Type B pancreatic cell (in vitro differentiated cells): ENCODE measurements at regions not wholly inside any gene's neighbourhood (a gene's known extent, or its start where the extent isn't known, plus 50 kb on each side); places are given as distances from the start of the nearest gene placed in this dataset.

Experiments
- DNase-seq: peaks from one replicate; pipeline ENCODE4 v3.0.0; 2021; ENCODE audit warnings: mixed read lengths; ENCODE audit not compliant: unreplicated experiment; ENCODE audit errors: extremely low spot score
- H3K27ac Mint-ChIP-seq: 2 replicates; pipeline ENCODE4 v1.8.0; 2021; ENCODE audit warnings: mild to moderate bottlenecking, mixed read lengths
- H3K27me3 Mint-ChIP-seq: 2 replicates; pipeline ENCODE4 v1.8.0; 2021; ENCODE audit warnings: mixed read lengths
- H3K36me3 Mint-ChIP-seq: 2 replicates; pipeline ENCODE4 v1.8.0; 2021; ENCODE audit warnings: mixed read lengths
- H3K4me1 Mint-ChIP-seq: one replicate; pipeline ENCODE4 v1.8.0; 2021; ENCODE audit warnings: mixed read lengths; ENCODE audit not compliant: unreplicated experiment
- H3K4me3 Mint-ChIP-seq: 2 replicates; pipeline ENCODE4 v1.8.0; 2021; ENCODE audit warnings: mild to moderate bottlenecking, mixed read lengths
- H3K9me3 Mint-ChIP-seq: 2 replicates; pipeline ENCODE4 v1.8.0; 2021; ENCODE audit warnings: mixed read lengths
- CTCF ChIP-seq: fragments of 200-600 bp; sonication (generic); conservative IDR thresholded peaks from 2 replicates; pipeline ENCODE4 v1.5.0; 2021; ENCODE audit warnings: antibody characterized with exemption, mild to moderate bottlenecking

GRCh38 chr15:57777003-57777402, 70.5 kb downstream of the POLR2M start:
- peaks cover 5% of the 10 kb centered on the region for H3K9me3 Mint-ChIP-seq
- DNase-seq, result no peak
- H3K27me3 Mint-ChIP-seq, result no peaks in the 10 kb centered on the region
- no peaks in the 10 kb centered on the region for H3K36me3 Mint-ChIP-seq
- no peak for TF ChIP-seq CTCF
- H3K4me1 Mint-ChIP-seq, result peaks cover 17% of the 10 kb centered on the region
- no peak overlapping the region for H3K27ac Mint-ChIP-seq
- no peak overlapping the region for H3K4me3 Mint-ChIP-seq

GRCh38 chr15:57780471-57780870, 74.0 kb downstream of the POLR2M start:
- Mint-ChIP-seq H3K4me3 (no peak overlapping the region), H3K4me1 (peaks cover 19% of the 10 kb centered on the region), H3K27ac (no peak overlapping the region)

GRCh38 chr15:57782731-57783130, 76.2 kb downstream of the POLR2M start:
- Mint-ChIP-seq H3K27ac (no peak overlapping the region), H3K36me3 (peaks cover 4% of the 10 kb centered on the region)
- DNase-seq, result no peak

More at GRCh38 chr15:57780471-57780870, 74.0 kb downstream of the POLR2M start:
- H3K36me3 Mint-ChIP-seq, result no peaks in the 10 kb centered on the region
- peaks cover 10% of the 10 kb centered on the region for H3K27me3 Mint-ChIP-seq
- DNase-seq, result no peak
- peaks cover 13% of the 10 kb centered on the region for H3K9me3 Mint-ChIP-seq
- no peak for TF ChIP-seq CTCF

GRCh38 chr15:57784081-57784511, 77.6 kb downstream of the POLR2M start:
- TF ChIP-seq CTCF, result no peak
- peaks cover 4% of the 10 kb centered on the region for H3K36me3 Mint-ChIP-seq
- no peak overlapping the region for H3K4me3 Mint-ChIP-seq
- peaks cover 5% of the 10 kb centered on the region for H3K4me1 Mint-ChIP-seq
- DNase-seq, result no peak
- peaks cover 23% of the 10 kb centered on the region for H3K27me3 Mint-ChIP-seq
- no peak overlapping the region for H3K27ac Mint-ChIP-seq
- peaks cover 9% of the 10 kb centered on the region for H3K9me3 Mint-ChIP-seq

More at GRCh38 chr15:57782731-57783130, 76.2 kb downstream of the POLR2M start:
- peaks cover 5% of the 10 kb centered on the region for H3K4me1 Mint-ChIP-seq
- TF ChIP-seq CTCF, result no peak
- peaks cover 13% of the 10 kb centered on the region for H3K9me3 Mint-ChIP-seq
- no peak overlapping the region for H3K4me3 Mint-ChIP-seq
- H3K27me3 Mint-ChIP-seq, result peaks cover 14% of the 10 kb centered on the region

- peaks cover 28% of the 10 kb centered on the region for H3K27me3 Mint-ChIP-seq
- peaks cover 4% of the 10 kb centered on the region for H3K36me3 Mint-ChIP-seq
- TF ChIP-seq CTCF, result no peak
- peaks cover 5% of the 10 kb centered on the region for H3K4me1 Mint-ChIP-seq
- DNase-seq, result no peak
- H3K9me3 Mint-ChIP-seq, result peaks cover 8% of the 10 kb centered on the region
- no peak overlapping the region for H3K4me3 Mint-ChIP-seq
- H3K27ac Mint-ChIP-seq, result no peak overlapping the region
These were observed 78.5 kb downstream of the POLR2M start for GRCh38 chr15:57785039-57785438.

GRCh38 chr15:57785959-57786358, 79.4 kb downstream of the POLR2M start:
- peaks cover 5% of the 10 kb centered on the region for H3K4me1 Mint-ChIP-seq
- DNase-seq, result no peak
- H3K9me3 Mint-ChIP-seq, result peaks cover 8% of the 10 kb centered on the region
- no peak overlapping the region for H3K27ac Mint-ChIP-seq
- peaks cover 4% of the 10 kb centered on the region for H3K36me3 Mint-ChIP-seq
- peaks cover 36% of the 10 kb centered on the region for H3K27me3 Mint-ChIP-seq
- no peak for TF ChIP-seq CTCF
- no peak overlapping the region for H3K4me3 Mint-ChIP-seq
